ENCODE measurements at regions not wholly inside any gene's neighbourhood (a gene's known extent, or its start where the extent isn't known, plus 50 kb on each side); places are given as distances from the start of the nearest gene placed in this dataset.
"Not testable (repeated sequence)": the region's sequence is repeated elsewhere in the genome, so short reads cannot be mapped to it uniquely, and the experiment has no call there.

DNA sequence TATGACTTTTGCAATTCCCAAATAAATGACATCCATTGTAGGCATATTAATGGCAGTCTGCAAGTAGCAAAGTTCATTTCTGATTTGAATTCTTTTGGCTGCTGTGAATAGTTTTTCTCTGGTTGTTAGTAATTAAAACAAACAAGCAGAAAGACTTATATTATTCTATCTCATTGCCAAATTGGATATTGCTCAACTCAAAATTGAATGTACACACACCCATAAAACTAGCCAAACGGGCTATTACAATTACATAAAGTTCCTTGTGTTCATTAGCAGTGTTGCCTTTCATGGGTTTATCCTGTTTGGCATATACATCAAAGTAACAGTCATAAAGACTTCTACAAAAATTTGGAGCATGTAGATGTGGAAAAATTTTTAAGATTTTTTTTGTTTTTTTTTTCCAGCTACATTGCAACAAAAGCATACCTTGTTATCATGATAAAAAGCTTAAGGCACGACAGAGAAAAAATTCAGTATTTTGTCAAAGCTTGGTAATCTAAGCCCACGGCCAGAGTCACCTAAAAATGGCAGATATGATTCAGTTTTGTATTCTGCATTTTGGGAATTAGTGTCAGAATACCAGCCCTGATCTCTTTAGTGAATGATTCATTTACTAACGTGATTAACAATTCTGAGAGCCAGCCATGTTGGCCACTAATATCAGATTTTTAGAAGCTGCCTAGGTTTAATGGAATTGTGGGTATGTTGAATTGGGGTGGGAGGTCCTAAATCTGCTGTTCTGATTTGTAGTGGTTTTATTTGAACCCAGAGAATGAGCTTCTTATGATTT is 108.4 kb downstream of the KLF5 start:
- no peak for DNase-seq (ENCODE audit: low read depth)

- DNase-seq (ENCODE audit: low read depth) = no peak
These were observed 107.4 kb downstream of the KLF5 start for GRCh38 chr13:73166204-73166603.

GRCh38 chr13:73162912-73163911 is 104.4 kb downstream of the KLF5 start:
- DNase-seq (ENCODE audit: low read depth) = no peak

GRCh38 chr13:73160371-73161031 is 101.7 kb downstream of the KLF5 start:
- not testable (repeated sequence) for DNase-seq (ENCODE audit: low read depth)

DNA sequence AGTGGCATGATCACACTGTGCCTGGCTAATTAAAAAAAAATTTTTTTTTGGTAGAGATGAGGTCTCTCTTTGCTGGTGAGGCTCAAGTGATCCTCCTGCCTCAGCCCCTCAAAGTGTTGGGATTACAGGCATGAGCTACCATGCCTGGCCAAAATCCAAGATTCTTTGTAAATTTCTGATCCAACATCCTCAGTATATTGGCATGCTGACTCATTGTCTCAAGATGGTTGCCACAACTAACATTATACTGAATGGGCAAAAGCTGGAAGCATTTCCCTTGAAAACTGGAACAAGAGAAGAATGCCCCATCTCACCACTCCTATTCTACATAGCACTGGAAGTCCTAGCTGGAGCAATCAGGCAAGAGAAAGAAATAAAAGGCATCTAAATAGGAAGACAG is 100.0 kb downstream of the KLF5 start:
- DNase-seq (ENCODE audit: low read depth) = peak; percentile 85

- no peak for DNase-seq (ENCODE audit: low read depth)
These were observed 98.2 kb downstream of the KLF5 start for GRCh38 chr13:73157031-73157430.

DNA sequence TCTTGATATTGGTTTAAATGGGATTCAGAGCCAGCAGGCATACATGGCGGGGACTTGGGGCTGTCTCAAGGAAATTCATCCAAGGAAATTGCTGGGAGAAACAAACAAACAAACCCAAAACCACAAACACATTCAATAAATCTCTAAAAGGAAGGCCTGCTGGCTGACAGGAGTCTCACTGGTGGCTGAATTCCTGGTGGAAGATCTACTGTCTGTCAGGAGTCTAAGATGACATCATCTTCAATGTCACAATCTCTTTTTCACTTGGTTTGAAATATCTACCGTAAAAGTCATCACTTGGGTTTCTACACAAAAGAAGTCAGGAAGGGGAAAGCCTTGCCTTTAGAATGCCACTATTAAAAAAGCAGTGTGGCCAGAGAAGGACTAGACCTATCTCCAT is 87.9 kb downstream of the KLF5 start:
- peak; percentile 33 for DNase-seq (ENCODE audit: low read depth)

- no peak for DNase-seq (ENCODE audit: low read depth)
These were observed 83.3 kb downstream of the KLF5 start for GRCh38 chr13:73142071-73142470.

DNA sequence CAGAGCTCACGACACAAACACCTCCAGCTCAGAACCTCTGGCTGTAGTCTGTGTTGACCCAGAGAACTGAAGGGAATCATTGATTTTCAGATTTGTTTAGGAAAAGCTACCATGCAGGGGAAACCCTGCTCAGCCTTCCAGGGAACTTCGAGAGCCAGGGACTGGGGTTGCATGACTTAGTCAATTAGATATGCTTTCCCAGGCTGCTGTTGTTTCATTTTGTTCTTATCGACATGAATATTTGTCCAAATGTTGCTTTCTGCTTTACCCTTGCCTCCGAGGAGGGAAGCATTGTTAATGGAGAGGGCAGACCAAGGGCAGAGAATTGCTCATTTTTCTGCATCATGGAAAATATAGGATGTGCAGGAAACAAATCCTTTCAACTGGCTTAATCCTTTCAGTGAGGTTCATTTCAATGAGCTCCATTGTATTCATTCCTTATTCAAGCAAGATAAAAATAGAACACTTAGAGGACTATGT is 82.5 kb downstream of the KLF5 start:
- no peak for DNase-seq (ENCODE audit: low read depth)

DNA sequence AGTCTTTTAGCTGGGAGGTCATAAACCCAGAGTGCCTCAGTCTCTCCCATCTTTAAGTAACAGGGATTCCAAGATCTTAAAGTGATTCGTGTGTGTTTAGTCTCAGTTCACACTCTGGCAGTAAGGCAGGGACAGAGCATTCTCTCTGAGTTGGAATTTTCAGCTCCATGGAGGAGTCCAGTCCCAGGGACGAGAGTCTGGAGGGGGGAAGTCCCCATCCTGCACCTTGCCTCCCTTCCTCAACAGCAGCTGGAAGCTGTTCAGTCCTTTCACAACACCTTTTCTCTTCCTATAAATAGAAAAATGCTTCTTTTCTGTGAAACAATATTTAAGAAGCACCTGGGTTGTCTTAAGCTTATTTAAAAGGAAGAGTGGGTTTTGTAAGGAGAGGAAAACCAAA is 82.0 kb downstream of the KLF5 start:
- no peak for DNase-seq (ENCODE audit: low read depth)

GRCh38 chr13:73138638-73139491 is 80.1 kb downstream of the KLF5 start:
- peak; percentile 80 for DNase-seq (ENCODE audit: low read depth)

DNA sequence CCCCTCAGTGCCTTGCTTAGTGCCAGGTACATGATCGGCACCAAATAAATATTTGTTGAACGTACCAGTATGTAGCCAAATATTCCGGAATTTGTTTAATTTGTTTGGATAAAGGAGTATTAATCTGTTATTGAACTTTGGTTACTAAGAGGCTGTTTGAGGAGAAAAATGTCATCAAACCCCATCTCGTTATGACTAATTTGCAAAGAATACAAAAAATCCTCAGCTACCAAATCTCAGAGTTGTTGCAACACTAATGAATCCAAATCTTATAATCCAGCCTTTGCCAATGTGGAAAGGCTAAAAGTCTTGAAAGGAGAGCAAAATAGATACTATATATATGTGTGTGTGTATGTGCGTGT is 79.5 kb downstream of the KLF5 start:
- DNase-seq (ENCODE audit: low read depth) = peak; percentile 73

GRCh38 chr13:73136776-73137175 is 78.0 kb downstream of the KLF5 start:
- no peak for DNase-seq (ENCODE audit: low read depth)

DNA sequence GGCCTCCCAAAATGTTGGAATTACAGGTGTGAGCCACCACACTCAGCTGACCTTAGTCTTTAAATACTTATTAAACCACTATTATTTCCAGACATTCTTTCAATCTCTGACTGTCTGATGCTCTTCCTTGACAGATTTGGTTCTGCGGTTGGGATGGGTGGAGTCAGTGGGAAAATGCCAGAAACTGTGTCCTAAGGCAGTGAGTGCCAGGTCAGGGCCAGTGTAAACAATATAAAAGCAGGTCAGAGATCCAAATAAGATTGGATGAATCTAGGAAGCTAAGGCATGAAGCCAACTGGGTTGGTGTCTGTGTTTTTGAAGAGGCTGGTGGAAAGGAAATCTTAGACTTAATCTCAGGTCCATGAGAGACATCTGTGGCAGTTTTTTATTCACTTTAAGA is 74.7 kb downstream of the KLF5 start:
- DNase-seq (ENCODE audit: low read depth) = peak; percentile 53

- no peak for DNase-seq (ENCODE audit: low read depth)
These were observed 72.4 kb downstream of the KLF5 start for GRCh38 chr13:73131247-73131646.

GRCh38 chr13:73129023-73129422 is 70.2 kb downstream of the KLF5 start:
- peak; percentile 64 for DNase-seq (ENCODE audit: low read depth)

Data from ELR (cell line).